ENCODE measurements at regions not wholly inside any gene's neighbourhood (a gene's known extent, or its start where the extent isn't known, plus 50 kb on each side); places are given as distances from the start of the nearest gene placed in this dataset.

- Histone ChIP-seq H3K27me3 (ENCODE audit: control insufficient read depth, insufficient read depth, low read length) (no peaks in the 10 kb centered on the region), H3K4me3 (ENCODE audit: low read depth, low read length) (no peak overlapping the region), H3K36me3 (ENCODE audit: control insufficient read depth, insufficient read depth, low read length) (no peaks in the 10 kb centered on the region)
- TF ChIP-seq, protein P1, sequence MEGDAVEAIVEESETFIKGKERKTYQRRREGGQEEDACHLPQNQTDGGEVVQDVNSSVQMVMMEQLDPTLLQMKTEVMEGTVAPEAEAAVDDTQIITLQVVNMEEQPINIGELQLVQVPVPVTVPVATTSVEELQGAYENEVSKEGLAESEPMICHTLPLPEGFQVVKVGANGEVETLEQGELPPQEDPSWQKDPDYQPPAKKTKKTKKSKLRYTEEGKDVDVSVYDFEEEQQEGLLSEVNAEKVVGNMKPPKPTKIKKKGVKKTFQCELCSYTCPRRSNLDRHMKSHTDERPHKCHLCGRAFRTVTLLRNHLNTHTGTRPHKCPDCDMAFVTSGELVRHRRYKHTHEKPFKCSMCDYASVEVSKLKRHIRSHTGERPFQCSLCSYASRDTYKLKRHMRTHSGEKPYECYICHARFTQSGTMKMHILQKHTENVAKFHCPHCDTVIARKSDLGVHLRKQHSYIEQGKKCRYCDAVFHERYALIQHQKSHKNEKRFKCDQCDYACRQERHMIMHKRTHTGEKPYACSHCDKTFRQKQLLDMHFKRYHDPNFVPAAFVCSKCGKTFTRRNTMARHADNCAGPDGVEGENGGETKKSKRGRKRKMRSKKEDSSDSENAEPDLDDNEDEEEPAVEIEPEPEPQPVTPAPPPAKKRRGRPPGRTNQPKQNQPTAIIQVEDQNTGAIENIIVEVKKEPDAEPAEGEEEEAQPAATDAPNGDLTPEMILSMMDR (IDR thresholded peaks at IDR 0.05; ENCODE audit: insufficient read depth, low read length, severe bottlenecking): no peak
- DNase-seq (ENCODE audit: low read depth): no peak
- no peak for FAIRE-seq
Measured at GRCh38 chr3:187931101-187931500, 185.8 kb upstream of the BCL6 start.

DNA sequence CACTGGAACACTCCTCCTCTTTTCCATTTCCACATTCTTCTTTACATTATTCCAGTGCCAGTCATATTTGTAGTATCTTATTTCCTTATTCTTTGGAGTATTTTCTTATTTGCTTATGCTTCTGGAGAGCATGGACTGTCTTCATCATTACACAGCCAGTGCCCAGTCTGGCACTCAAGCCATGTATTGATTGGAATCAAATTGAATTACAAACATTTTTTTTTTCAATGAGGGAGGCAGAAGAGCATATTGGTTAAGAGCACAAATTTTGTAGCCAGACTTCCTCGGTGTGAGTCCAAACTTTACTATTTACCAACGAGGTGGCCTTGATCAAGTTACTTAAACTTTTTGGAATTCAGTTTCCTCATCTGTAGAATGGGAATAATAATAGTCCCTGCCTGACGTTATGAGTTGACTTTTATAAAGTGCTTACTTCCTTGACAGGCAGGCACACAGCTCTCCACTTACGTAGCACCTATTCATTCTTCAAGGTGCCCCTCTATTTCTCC is 186.6 kb upstream of the BCL6 start:
- no peaks in the 10 kb centered on the region for H3K36me3 ChIP-seq (ENCODE audit: control insufficient read depth, insufficient read depth, low read length)
- TF ChIP-seq, protein P1 (IDR thresholded peaks at IDR 0.05; ENCODE audit: insufficient read depth, low read length, severe bottlenecking): no peak
- no peaks in the 10 kb centered on the region for H3K27me3 ChIP-seq (ENCODE audit: control insufficient read depth, insufficient read depth, low read length)
- H3K4me3 ChIP-seq (ENCODE audit: low read depth, low read length): no peak overlapping the region
- no peak for FAIRE-seq
- DNase-seq (ENCODE audit: low read depth): no peak

GRCh38 chr3:187932530-187932929 is 187.3 kb upstream of the BCL6 start:
- no peak overlapping the region for H3K4me3 ChIP-seq (ENCODE audit: low read depth, low read length)
- DNase-seq (ENCODE audit: low read depth): no peak
- no peaks in the 10 kb centered on the region for H3K36me3 ChIP-seq (ENCODE audit: control insufficient read depth, insufficient read depth, low read length)
- no peaks in the 10 kb centered on the region for H3K27me3 ChIP-seq (ENCODE audit: control insufficient read depth, insufficient read depth, low read length)
- no peak for FAIRE-seq
- TF ChIP-seq, protein P1 (IDR thresholded peaks at IDR 0.05; ENCODE audit: insufficient read depth, low read length, severe bottlenecking): no peak

DNA sequence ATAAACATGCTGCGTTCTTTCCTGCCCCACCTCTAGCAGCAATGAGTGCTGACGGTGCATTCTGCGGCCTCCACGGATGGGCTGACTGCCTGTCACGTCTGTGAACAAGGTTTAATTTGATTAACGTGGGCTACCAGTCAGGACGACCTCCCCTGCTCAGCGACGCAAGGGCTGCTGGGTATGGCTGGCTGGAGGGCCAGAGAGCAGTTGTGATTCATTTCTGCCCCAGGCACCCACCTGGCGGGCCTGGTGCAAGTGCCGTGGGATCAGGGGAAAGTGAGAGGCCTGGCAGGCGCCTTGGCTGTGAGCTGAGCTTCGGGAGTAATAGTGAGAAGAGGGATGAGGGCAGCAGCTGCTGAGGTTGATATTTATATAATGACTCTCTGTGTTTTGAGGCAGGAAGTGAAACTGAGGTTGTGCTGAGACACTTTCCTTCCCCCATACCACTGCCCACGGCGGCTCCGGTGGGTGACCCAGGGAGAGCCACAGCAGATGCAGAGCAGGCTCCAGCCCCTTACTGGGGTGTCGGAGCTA is 190.4 kb upstream of the BCL6 start:
- Histone ChIP-seq H3K36me3 (ENCODE audit: control insufficient read depth, insufficient read depth, low read length) (no peaks in the 10 kb centered on the region), H3K27me3 (ENCODE audit: control insufficient read depth, insufficient read depth, low read length) (no peaks in the 10 kb centered on the region), H3K4me3 (ENCODE audit: low read depth, low read length) (no peak overlapping the region)
- FAIRE-seq (no peak), DNase-seq (ENCODE audit: low read depth) (no peak)
- TF ChIP-seq, protein P1 (IDR thresholded peaks at IDR 0.05; ENCODE audit: insufficient read depth, low read length, severe bottlenecking): no peak

DNA sequence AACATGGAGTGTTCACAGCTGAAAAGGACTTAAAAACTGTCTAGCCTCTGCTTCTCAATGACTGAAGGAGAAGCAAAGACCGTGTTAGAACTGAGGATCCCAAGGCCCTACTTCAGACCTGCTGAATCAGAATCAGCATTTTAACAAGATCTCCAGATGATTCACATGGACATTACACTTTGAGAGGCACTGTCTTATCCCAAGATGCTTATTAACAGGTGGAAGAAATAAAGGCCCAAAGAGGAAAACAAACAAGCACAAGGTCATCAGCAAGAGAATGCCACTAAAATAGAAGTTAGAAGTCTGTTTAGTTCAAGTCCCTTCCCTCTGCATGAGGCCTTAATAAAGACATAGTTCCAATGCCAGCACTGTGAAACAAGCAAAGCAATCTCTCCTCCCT is 191.4 kb upstream of the BCL6 start:
- Histone ChIP-seq H3K4me3 (ENCODE audit: low read depth, low read length) (no peak overlapping the region), H3K36me3 (ENCODE audit: control insufficient read depth, insufficient read depth, low read length) (no peaks in the 10 kb centered on the region), H3K27me3 (ENCODE audit: control insufficient read depth, insufficient read depth, low read length) (no peaks in the 10 kb centered on the region)
- DNase-seq (ENCODE audit: low read depth) (no peak), FAIRE-seq (no peak)
- TF ChIP-seq, protein P1 (IDR thresholded peaks at IDR 0.05; ENCODE audit: insufficient read depth, low read length, severe bottlenecking): no peak

GRCh38 chr3:187939891-187940290 is 194.6 kb upstream of the BCL6 start:
- Histone ChIP-seq H3K4me3 (ENCODE audit: low read depth, low read length) (no peak overlapping the region), H3K36me3 (ENCODE audit: control insufficient read depth, insufficient read depth, low read length) (no peaks in the 10 kb centered on the region), H3K27me3 (ENCODE audit: control insufficient read depth, insufficient read depth, low read length) (no peaks in the 10 kb centered on the region)
- DNase-seq (ENCODE audit: low read depth): no peak
- FAIRE-seq: no peak
- TF ChIP-seq, protein P1 (IDR thresholded peaks at IDR 0.05; ENCODE audit: insufficient read depth, low read length, severe bottlenecking): no peak
